Fibroblast of lung (primary cell): ENCODE measurements at regions not wholly inside any gene's neighbourhood (a gene's known extent, or its start where the extent isn't known, plus 50 kb on each side); places are given as distances from the start of the nearest gene placed in this dataset.

Experiments used
- DNase-seq, 2 donors: peaks; one replicate each; pipeline versions ENCODE4 v3.0.0 to v3.0.0-alpha.2; 2010; ENCODE audit warnings: low read depth in 2 of 2
- H2AFZ ChIP-seq: 2 replicates; pipeline ENCODE4 v1.5.1; 2012; ENCODE audit warnings: low read length, control low read depth, inconsistent platforms
- H3K27ac ChIP-seq: 2 replicates; pipeline ENCODE4 v1.5.1; 2011; ENCODE audit warnings: low read length, control low read depth; ENCODE audit not compliant: insufficient read depth
- H3K27me3 ChIP-seq: 2 replicates; pipeline ENCODE4 v1.5.1; 2011; ENCODE audit warnings: mild to moderate bottlenecking, low read length; ENCODE audit not compliant: control insufficient read depth, insufficient read depth
- H3K36me3 ChIP-seq: 2 replicates; pipeline ENCODE4 v1.5.1; 2011; ENCODE audit warnings: low read length; ENCODE audit not compliant: control insufficient read depth, insufficient read depth
- H3K4me1 ChIP-seq: 2 replicates; pipeline ENCODE4 v1.5.1; 2011; ENCODE audit warnings: low read length; ENCODE audit not compliant: control insufficient read depth, insufficient read depth; ENCODE audit errors: extremely low read depth
- H3K4me2 ChIP-seq: 2 replicates; pipeline ENCODE4 v1.5.1; 2011; ENCODE audit warnings: low read length, control low read depth; ENCODE audit not compliant: insufficient read depth; ENCODE audit errors: extremely low read depth
- H3K4me3 ChIP-seq, 4 experiments: fragments of 200-600 bp in 1 of 4; sonication (generic) in 1 of 4; replicated peaks in 1 of 4; 2 replicates each; pipeline ENCODE4 v1.5.1; 2011 to 2016; ENCODE audit warnings: low read length in 4 of 4, low read depth in 3 of 4, mild to moderate bottlenecking in 3 of 4, control low read depth in 2 of 4, inconsistent platforms in 1 of 4, mixed read lengths in 1 of 4; ENCODE audit not compliant: insufficient read depth in 1 of 4; ENCODE audit errors: control extremely low read depth in 1 of 4
- H3K79me2 ChIP-seq: 2 replicates; pipeline ENCODE4 v1.5.1; 2012; ENCODE audit warnings: mild to moderate bottlenecking, low read length, inconsistent platforms; ENCODE audit not compliant: control insufficient read depth, insufficient read depth
- H3K9ac ChIP-seq: 2 replicates; pipeline ENCODE4 v1.5.1; 2011; ENCODE audit warnings: mild to moderate bottlenecking, low read length, control low read depth; ENCODE audit not compliant: insufficient read depth
- H3K9me3 ChIP-seq: 2 replicates; pipeline ENCODE4 v1.5.1; 2012; ENCODE audit warnings: low read depth, low read length; ENCODE audit not compliant: control insufficient read depth, insufficient read depth
- H4K20me1 ChIP-seq: 2 replicates; pipeline ENCODE4 v1.5.1; 2011; ENCODE audit warnings: low read length; ENCODE audit not compliant: control insufficient read depth, insufficient read depth; ENCODE audit errors: extremely low read depth
- EZH2 ChIP-seq: IDR thresholded peaks from 2 replicates; pipeline ENCODE4 v1.5.1; 2012; ENCODE audit warnings: low read length, control low read depth, mild to moderate bottlenecking; ENCODE audit errors: missing control alignments
- TF ChIP-seq, protein P1 (sequence below), 2 donors: IDR thresholded peaks in 1 of 2; conservative IDR thresholded peaks in 1 of 2; 1 replicate in 1 of 2; 2 replicates in 1 of 2; pipeline ENCODE4 v1.5.1; 2011 to 2012; ENCODE audit warnings: low read length in 2 of 2, control low read depth in 1 of 2, inconsistent platforms in 1 of 2, low read depth in 1 of 2, mild to moderate bottlenecking in 1 of 2

GRCh38 chr13:87259479-87260083, 411.6 kb upstream of the SLITRK5 start:
- TF ChIP-seq, protein P1, sequence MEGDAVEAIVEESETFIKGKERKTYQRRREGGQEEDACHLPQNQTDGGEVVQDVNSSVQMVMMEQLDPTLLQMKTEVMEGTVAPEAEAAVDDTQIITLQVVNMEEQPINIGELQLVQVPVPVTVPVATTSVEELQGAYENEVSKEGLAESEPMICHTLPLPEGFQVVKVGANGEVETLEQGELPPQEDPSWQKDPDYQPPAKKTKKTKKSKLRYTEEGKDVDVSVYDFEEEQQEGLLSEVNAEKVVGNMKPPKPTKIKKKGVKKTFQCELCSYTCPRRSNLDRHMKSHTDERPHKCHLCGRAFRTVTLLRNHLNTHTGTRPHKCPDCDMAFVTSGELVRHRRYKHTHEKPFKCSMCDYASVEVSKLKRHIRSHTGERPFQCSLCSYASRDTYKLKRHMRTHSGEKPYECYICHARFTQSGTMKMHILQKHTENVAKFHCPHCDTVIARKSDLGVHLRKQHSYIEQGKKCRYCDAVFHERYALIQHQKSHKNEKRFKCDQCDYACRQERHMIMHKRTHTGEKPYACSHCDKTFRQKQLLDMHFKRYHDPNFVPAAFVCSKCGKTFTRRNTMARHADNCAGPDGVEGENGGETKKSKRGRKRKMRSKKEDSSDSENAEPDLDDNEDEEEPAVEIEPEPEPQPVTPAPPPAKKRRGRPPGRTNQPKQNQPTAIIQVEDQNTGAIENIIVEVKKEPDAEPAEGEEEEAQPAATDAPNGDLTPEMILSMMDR (conservative IDR thresholded peaks at IDR 0.05 in 1 of 2, IDR thresholded peaks at IDR 0.05 in 1 of 2; ENCODE audit: low read depth in 1 of 2, low read length in 2 of 2): peak; percentile 28 to 50
- TF ChIP-seq EZH2: no peak
- DNase-seq: peak in 1 of 2 donors; percentile 12
- Histone ChIP-seq H3K36me3 (no peaks in the 10 kb centered on the region), H2AFZ (no peak overlapping the region), H3K9me3 (no peaks in the 10 kb centered on the region), H3K27ac (no peak overlapping the region), H3K79me2 (no peaks in the 10 kb centered on the region), H3K4me2 (no peak overlapping the region), H3K4me1 (no peaks in the 10 kb centered on the region), H3K9ac (no peak overlapping the region), H4K20me1 (no peaks in the 10 kb centered on the region), H3K27me3 (no peaks in the 10 kb centered on the region), H3K4me3 (no peak overlapping the region)

DNA sequence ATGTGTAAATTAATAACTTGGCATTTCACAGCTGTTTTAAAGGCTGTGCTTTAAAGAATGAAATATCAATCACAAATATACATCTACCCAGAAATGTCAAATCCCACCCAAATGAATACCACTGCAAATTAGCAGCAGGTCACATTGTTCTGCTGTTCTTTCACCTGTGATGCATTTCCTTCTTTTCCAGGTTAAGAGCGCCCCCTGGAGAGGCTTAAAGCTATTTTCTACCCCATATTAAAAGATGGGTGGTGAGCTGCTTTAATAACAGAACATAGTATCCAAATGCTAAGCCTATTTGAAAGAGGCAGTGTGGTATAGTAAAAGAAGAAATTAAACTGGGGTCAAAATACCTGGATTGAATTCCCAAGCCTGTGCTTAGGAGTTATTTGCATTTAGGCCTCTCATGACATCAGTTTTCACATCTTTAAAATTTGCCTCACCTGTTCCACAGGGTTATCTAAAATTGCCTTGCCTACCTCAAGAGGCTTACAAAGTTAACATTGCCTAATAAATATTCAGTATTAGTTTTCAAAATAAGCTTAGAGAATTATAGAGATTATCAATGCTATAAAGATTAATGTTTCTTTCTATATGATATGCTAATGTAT, 396.9 kb upstream of the SLITRK5 start:
- no peak for TF ChIP-seq EZH2
- TF ChIP-seq, protein P1 (conservative IDR thresholded peaks at IDR 0.05 in 1 of 2, IDR thresholded peaks at IDR 0.05 in 1 of 2; ENCODE audit: low read depth in 1 of 2, low read length in 2 of 2): peak; percentile 44 to 74
- H4K20me1 ChIP-seq: no peaks in the 10 kb centered on the region
- H3K4me1 ChIP-seq: no peaks in the 10 kb centered on the region
- no peak overlapping the region for H3K27ac ChIP-seq
- H3K9ac ChIP-seq: no peak overlapping the region
- no peaks in the 10 kb centered on the region for H3K36me3 ChIP-seq
- no peaks in the 10 kb centered on the region for H3K79me2 ChIP-seq
- no peaks in the 10 kb centered on the region for H3K27me3 ChIP-seq
- no peak overlapping the region for H2AFZ ChIP-seq
- peak; percentile 32 to 71 for DNase-seq
- no peak overlapping the region for H3K4me3 ChIP-seq
- no peak overlapping the region for H3K4me2 ChIP-seq
- no peaks in the 10 kb centered on the region for H3K9me3 ChIP-seq

DNA sequence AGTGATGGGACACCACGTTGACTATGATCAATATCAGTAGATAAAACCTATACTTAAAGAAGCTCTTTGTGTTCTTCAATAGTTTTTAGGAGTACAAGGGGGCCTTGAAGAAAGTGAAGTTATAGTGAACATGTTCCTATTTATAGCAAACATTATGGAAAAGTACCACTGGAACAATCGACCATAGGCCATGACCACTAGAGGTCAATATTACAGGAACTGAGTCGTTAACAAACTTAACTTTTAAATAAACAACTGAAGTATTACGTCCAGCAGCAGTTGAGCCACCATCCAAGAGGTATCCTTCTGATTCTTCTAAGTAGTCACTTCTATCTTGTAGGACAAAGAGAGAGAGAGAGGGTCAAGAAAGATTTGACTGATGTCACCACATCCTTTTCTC, 391.0 kb upstream of the SLITRK5 start:
- H3K27ac ChIP-seq: no peak overlapping the region
- H3K27me3 ChIP-seq: no peaks in the 10 kb centered on the region
- no peak overlapping the region for H3K4me3 ChIP-seq
- H3K4me2 ChIP-seq: no peak overlapping the region
- H3K4me1 ChIP-seq: no peaks in the 10 kb centered on the region
- H3K79me2 ChIP-seq: no peaks in the 10 kb centered on the region
- TF ChIP-seq EZH2: no peak
- TF ChIP-seq, protein P1 (conservative IDR thresholded peaks at IDR 0.05 in 1 of 2, IDR thresholded peaks at IDR 0.05 in 1 of 2; ENCODE audit: low read depth in 1 of 2, low read length in 2 of 2): peak in 1 of 2 donors; percentile 19
- H3K9ac ChIP-seq: no peak overlapping the region
- no peaks in the 10 kb centered on the region for H4K20me1 ChIP-seq
- H2AFZ ChIP-seq: no peak overlapping the region
- DNase-seq: peak in 1 of 2 donors; percentile 5
- H3K9me3 ChIP-seq: no peaks in the 10 kb centered on the region
- no peaks in the 10 kb centered on the region for H3K36me3 ChIP-seq
